BJ (cell line): ENCODE measurements at regions not wholly inside any gene's neighbourhood (a gene's known extent, or its start where the extent isn't known, plus 50 kb on each side); places are given as distances from the start of the nearest gene placed in this dataset.

Experiments used
- CTCF ChIA-PET: fragments of 350-600 bp; formaldehyde crosslinking; extraction: SDS; loops from one replicate; lab custom pipeline; 2021; ENCODE audit warnings: antibody characterized with exemption, inconsistent platforms; lab: Yijun Ruan, JAX
- POLR2A ChIA-PET: fragments of 300-600 bp; sonication (Branson Sonifier 250); formaldehyde crosslinking; extraction: SDS; loops from one replicate; lab custom pipeline; 2021; ENCODE audit warnings: antibody characterized with exemption; lab: Charles Lee
- DNase-seq: peaks from one replicate; pipeline ENCODE4 v3.0.0-alpha.2; 2011; ENCODE audit warnings: low read depth
- H3K27me3 ChIP-seq: 2 replicates; pipeline ENCODE4 v1.6.0; 2011; ENCODE audit warnings: low read length; ENCODE audit not compliant: control insufficient read depth, insufficient read depth
- H3K36me3 ChIP-seq: 2 replicates; pipeline ENCODE4 v1.5.1; 2011; ENCODE audit warnings: low read length; ENCODE audit not compliant: control insufficient read depth, insufficient read depth
- H3K4me3 ChIP-seq: 2 replicates; pipeline ENCODE4 v1.5.1; 2011; ENCODE audit warnings: low read depth, mild to moderate bottlenecking, control low read depth, low read length
- CTCF ChIP-seq: IDR thresholded peaks from 2 replicates; pipeline ENCODE4 v1.5.1; 2011; ENCODE audit warnings: low read depth, mild to moderate bottlenecking, control low read depth, inconsistent platforms, low read length, moderate library complexity; ENCODE audit not compliant: insufficient read depth

GRCh38 chr18:34287825-34288224 is 63.1 kb upstream of the NOL4 start:
- POLR2A ChIA-PET, result interaction anchor here (0.6 kb wide), 1 partner anchor 133 kb away, joined by 5 read pairs; no protein-coding TSS in a partner anchor
- no peak for TF ChIP-seq CTCF
- CTCF ChIA-PET, result no interaction called here
- no peak overlapping the region for H3K4me3 ChIP-seq
- DNase-seq, result no peak
- no peaks in the 10 kb centered on the region for H3K36me3 ChIP-seq
- H3K27me3 ChIP-seq, result no peaks in the 10 kb centered on the region

- CTCF ChIA-PET, result no interaction called here
- POLR2A ChIA-PET, result no interaction called here
- no peak for DNase-seq
- Histone ChIP-seq H3K27me3 (no peaks in the 10 kb centered on the region), H3K4me3 (no peak overlapping the region), H3K36me3 (no peaks in the 10 kb centered on the region)
- no peak for TF ChIP-seq CTCF
Measured at GRCh38 chr18:34292594-34292993, 67.9 kb upstream of the NOL4 start.

GRCh38 chr18:34297287-34297686 is 72.6 kb upstream of the NOL4 start:
- TF ChIP-seq CTCF, result no peak
- no peaks in the 10 kb centered on the region for H3K27me3 ChIP-seq
- ChIA-PET POLR2A (no interaction called here), CTCF (no interaction called here)
- DNase-seq, result no peak
- no peak overlapping the region for H3K4me3 ChIP-seq
- no peaks in the 10 kb centered on the region for H3K36me3 ChIP-seq

GRCh38 chr18:34299828-34300227 is 75.1 kb upstream of the NOL4 start:
- ChIA-PET CTCF (no interaction called here), POLR2A (no interaction called here)
- TF ChIP-seq CTCF, result no peak
- Histone ChIP-seq H3K4me3 (no peak overlapping the region), H3K36me3 (no peaks in the 10 kb centered on the region), H3K27me3 (no peaks in the 10 kb centered on the region)
- DNase-seq, result no peak

GRCh38 chr18:34311468-34311867 is 86.8 kb upstream of the NOL4 start:
- H3K27me3 ChIP-seq, result no peaks in the 10 kb centered on the region
- POLR2A ChIA-PET, result no interaction called here
- no peak for DNase-seq
- H3K4me3 ChIP-seq, result no peak overlapping the region
- H3K36me3 ChIP-seq, result no peaks in the 10 kb centered on the region
- CTCF ChIA-PET, result interaction anchor here (0.8 kb wide), 1 partner anchor 11 kb away, joined by 3 read pairs; no protein-coding TSS in a partner anchor
- no peak for TF ChIP-seq CTCF
